GM12878 (cell line): ENCODE measurements at regions not wholly inside any gene's neighbourhood (a gene's known extent, or its start where the extent isn't known, plus 50 kb on each side); places are given as distances from the start of the nearest gene placed in this dataset.
"Not testable (repeated sequence)": the region's sequence is repeated elsewhere in the genome, so short reads cannot be mapped to it uniquely, and the experiment has no call there.

Experiments
- CREM ChIP-seq: IDR thresholded peaks from 2 replicates; pipeline ENCODE4 v1.6.1; 2014; ENCODE audit warnings: antibody characterized with exemption, low read depth
- CTCF ChIP-seq, 3 experiments: IDR thresholded peaks in 2 of 3; conservative IDR thresholded peaks in 1 of 3; 2 replicates each; pipeline ENCODE4 v1.5.1; 2011; ENCODE audit warnings: low read depth in 3 of 3, low read length in 3 of 3, mild to moderate bottlenecking in 3 of 3, control low read depth in 2 of 3, moderate library complexity in 2 of 3, inconsistent platforms in 1 of 3, mixed read lengths in 1 of 3; ENCODE audit not compliant: control insufficient read depth in 2 of 3, insufficient read depth in 1 of 3; ENCODE audit errors: extremely low read depth in 1 of 3
- HDAC6 ChIP-seq: fragments of 200-600 bp; sonication (generic); IDR thresholded peaks from one replicate; pipeline ENCODE4 v1.8.0; 2017; ENCODE audit warnings: antibody characterized with exemption; ENCODE audit not compliant: unreplicated experiment
- NFYA ChIP-seq: IDR thresholded peaks from 2 replicates; pipeline ENCODE4 v1.6.1; 2011; ENCODE audit warnings: low read depth, mild to moderate bottlenecking, low read length, improper control_type of control experiment, borderline replicate concordance
- POLR2A ChIP-seq: IDR thresholded peaks from 2 replicates; pipeline ENCODE4 v1.6.1; 2011; ENCODE audit warnings: low read depth, mild to moderate bottlenecking, low read length
- RAD21 ChIP-seq: IDR thresholded peaks from 2 replicates; pipeline ENCODE4 v1.6.1; 2011; ENCODE audit warnings: mild to moderate bottlenecking, low read depth, low read length, moderate library complexity; ENCODE audit not compliant: insufficient read depth
- RAD51 ChIP-seq: fragments of 450-650 bp; IDR thresholded peaks from 2 replicates; pipeline ENCODE4 v1.6.1; 2016; ENCODE audit warnings: moderate library complexity, mild to moderate bottlenecking, inconsistent platforms
- SIX5 ChIP-seq: IDR thresholded peaks from 2 replicates; pipeline ENCODE4 v1.6.1; 2011; ENCODE audit warnings: mild to moderate bottlenecking, low read depth, low read length, moderate library complexity; ENCODE audit not compliant: severe bottlenecking
- SREBF2 ChIP-seq: IDR thresholded peaks from 2 replicates; pipeline ENCODE4 v1.6.1; 2012; ENCODE audit warnings: mild to moderate bottlenecking, low read length
- TF ChIP-seq, protein P1 (sequence below): fragments of 450-650 bp; formaldehyde crosslinking; IDR thresholded peaks from 2 replicates; pipeline ENCODE4 v1.5.0; 2022; ENCODE audit warnings: mild to moderate bottlenecking, missing genetic modification characterization
- TF ChIP-seq, protein P2 (sequence below): IDR thresholded peaks from 2 replicates; pipeline ENCODE4 v1.6.1; 2012; ENCODE audit warnings: mild to moderate bottlenecking, low read depth, low read length

- TF ChIP-seq POLR2A; CTCF (IDR thresholded peaks at IDR 0.05 in 2 of 3, conservative IDR thresholded peaks at IDR 0.05 in 1 of 3; ENCODE audit: control insufficient read depth in 2 of 3, extremely low read depth in 1 of 3, insufficient read depth in 1 of 3, low read depth in 3 of 3, low read length in 3 of 3); SREBF2; NFYA; RAD51; SIX5; HDAC6; RAD21; CREM: not testable (repeated sequence)
- TF ChIP-seq, protein P1, sequence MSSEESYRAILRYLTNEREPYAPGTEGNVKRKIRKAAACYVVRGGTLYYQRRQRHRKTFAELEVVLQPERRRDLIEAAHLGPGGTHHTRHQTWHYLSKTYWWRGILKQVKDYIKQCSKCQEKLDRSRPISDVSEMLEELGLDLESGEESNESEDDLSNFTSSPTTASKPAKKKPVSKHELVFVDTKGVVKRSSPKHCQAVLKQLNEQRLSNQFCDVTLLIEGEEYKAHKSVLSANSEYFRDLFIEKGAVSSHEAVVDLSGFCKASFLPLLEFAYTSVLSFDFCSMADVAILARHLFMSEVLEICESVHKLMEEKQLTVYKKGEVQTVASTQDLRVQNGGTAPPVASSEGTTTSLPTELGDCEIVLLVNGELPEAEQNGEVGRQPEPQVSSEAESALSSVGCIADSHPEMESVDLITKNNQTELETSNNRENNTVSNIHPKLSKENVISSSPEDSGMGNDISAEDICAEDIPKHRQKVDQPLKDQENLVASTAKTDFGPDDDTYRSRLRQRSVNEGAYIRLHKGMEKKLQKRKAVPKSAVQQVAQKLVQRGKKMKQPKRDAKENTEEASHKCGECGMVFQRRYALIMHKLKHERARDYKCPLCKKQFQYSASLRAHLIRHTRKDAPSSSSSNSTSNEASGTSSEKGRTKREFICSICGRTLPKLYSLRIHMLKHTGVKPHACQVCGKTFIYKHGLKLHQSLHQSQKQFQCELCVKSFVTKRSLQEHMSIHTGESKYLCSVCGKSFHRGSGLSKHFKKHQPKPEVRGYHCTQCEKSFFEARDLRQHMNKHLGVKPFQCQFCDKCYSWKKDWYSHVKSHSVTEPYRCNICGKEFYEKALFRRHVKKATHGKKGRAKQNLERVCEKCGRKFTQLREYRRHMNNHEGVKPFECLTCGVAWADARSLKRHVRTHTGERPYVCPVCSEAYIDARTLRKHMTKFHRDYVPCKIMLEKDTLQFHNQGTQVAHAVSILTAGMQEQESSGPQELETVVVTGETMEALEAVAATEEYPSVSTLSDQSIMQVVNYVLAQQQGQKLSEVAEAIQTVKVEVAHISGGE (CRISPR knock-in tag): not testable (repeated sequence)
- TF ChIP-seq, protein P2, sequence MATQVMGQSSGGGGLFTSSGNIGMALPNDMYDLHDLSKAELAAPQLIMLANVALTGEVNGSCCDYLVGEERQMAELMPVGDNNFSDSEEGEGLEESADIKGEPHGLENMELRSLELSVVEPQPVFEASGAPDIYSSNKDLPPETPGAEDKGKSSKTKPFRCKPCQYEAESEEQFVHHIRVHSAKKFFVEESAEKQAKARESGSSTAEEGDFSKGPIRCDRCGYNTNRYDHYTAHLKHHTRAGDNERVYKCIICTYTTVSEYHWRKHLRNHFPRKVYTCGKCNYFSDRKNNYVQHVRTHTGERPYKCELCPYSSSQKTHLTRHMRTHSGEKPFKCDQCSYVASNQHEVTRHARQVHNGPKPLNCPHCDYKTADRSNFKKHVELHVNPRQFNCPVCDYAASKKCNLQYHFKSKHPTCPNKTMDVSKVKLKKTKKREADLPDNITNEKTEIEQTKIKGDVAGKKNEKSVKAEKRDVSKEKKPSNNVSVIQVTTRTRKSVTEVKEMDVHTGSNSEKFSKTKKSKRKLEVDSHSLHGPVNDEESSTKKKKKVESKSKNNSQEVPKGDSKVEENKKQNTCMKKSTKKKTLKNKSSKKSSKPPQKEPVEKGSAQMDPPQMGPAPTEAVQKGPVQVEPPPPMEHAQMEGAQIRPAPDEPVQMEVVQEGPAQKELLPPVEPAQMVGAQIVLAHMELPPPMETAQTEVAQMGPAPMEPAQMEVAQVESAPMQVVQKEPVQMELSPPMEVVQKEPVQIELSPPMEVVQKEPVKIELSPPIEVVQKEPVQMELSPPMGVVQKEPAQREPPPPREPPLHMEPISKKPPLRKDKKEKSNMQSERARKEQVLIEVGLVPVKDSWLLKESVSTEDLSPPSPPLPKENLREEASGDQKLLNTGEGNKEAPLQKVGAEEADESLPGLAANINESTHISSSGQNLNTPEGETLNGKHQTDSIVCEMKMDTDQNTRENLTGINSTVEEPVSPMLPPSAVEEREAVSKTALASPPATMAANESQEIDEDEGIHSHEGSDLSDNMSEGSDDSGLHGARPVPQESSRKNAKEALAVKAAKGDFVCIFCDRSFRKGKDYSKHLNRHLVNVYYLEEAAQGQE: not testable (repeated sequence)
These were observed 366.5 kb downstream of the NR4A2 start for GRCh38 chr2:155966064-155966471.
